IMR-90 (cell line): ENCODE measurements at regions not wholly inside any gene's neighbourhood (a gene's known extent, or its start where the extent isn't known, plus 50 kb on each side); places are given as distances from the start of the nearest gene placed in this dataset.

ENCODE experiments used
- ATAC-seq: fragments of 200-7000 bp; cut with Tn5 transposase; 2 replicates; pipeline ENCODE4 v1.9.1; 2020; ENCODE audit warnings: low read depth, mild to moderate bottlenecking, moderate library complexity
- BruUV-seq: library from RNA; stranded (reverse); fragments of 400-500 nt; replicated peaks from 2 replicates; lab custom pipeline; 2021; lab: Mats Ljungman, UMichigan
- CTCF ChIA-PET: fragments of 300-600 bp; formaldehyde crosslinking; extraction: SDS; loops from one replicate; lab custom pipeline; 2021; ENCODE audit warnings: antibody characterized with exemption; lab: Yijun Ruan, JAX
- POLR2A ChIA-PET: fragments of 300-600 bp; sonication (Branson Sonifier 250); formaldehyde crosslinking; loops from one replicate; lab custom pipeline; 2022; ENCODE audit warnings: antibody characterized with exemption; ENCODE audit not compliant: unreplicated experiment; lab: Charles Lee
- DNase-seq: peaks from one replicate; pipeline ENCODE4 v3.0.0; 2013
- H2AFZ ChIP-seq: replicated peaks from 2 replicates; pipeline ENCODE3; 2013; ENCODE audit warnings: low read length, mild to moderate bottlenecking; ENCODE audit not compliant: poor library complexity
- H2AK5ac ChIP-seq: 2 replicates; pipeline ENCODE4 v1.6.1; 2013; ENCODE audit warnings: low read depth, low read length, inconsistent platforms
- H2AK9ac ChIP-seq: replicated peaks from 2 replicates; pipeline ENCODE3; 2013; ENCODE audit warnings: mild to moderate bottlenecking, low read depth, low read length, moderate library complexity; ENCODE audit not compliant: poor library complexity
- H2BK120ac ChIP-seq: 2 replicates; pipeline ENCODE4 v1.6.1; 2013; ENCODE audit warnings: low read depth, low read length, inconsistent platforms
- H2BK15ac ChIP-seq: 3 replicates; pipeline ENCODE4 v1.6.1; 2013; ENCODE audit warnings: low read depth, low read length, inconsistent platforms
- H2BK20ac ChIP-seq: 2 replicates; pipeline ENCODE4 v1.6.1; 2013; ENCODE audit warnings: low read depth, mild to moderate bottlenecking, inconsistent platforms, low read length, moderate library complexity
- H2BK5ac ChIP-seq: 2 replicates; pipeline ENCODE4 v1.6.1; 2013; ENCODE audit warnings: mild to moderate bottlenecking, low read depth, low read length, inconsistent platforms; ENCODE audit not compliant: poor library complexity, severe bottlenecking
- H3K14ac ChIP-seq: replicated peaks from 2 replicates; pipeline ENCODE4 v1.6.1; 2013; ENCODE audit warnings: low read depth, low read length, inconsistent platforms
- H3K18ac ChIP-seq: 2 replicates; pipeline ENCODE4 v1.6.1; 2013; ENCODE audit warnings: low read depth, low read length, control low read depth
- H3K23ac ChIP-seq: 2 replicates; pipeline ENCODE4 v1.6.1; 2013; ENCODE audit warnings: low read depth, low read length, inconsistent platforms
- H3K27ac ChIP-seq: 2 replicates; pipeline ENCODE4 v1.5.1; 2013; ENCODE audit warnings: mild to moderate bottlenecking, control low read depth, low read length; ENCODE audit not compliant: insufficient read depth
- H3K27me3 ChIP-seq: 2 replicates; pipeline ENCODE4 v1.6.1; 2013; ENCODE audit warnings: low read length; ENCODE audit not compliant: control insufficient read depth, insufficient read depth
- H3K36me3 ChIP-seq: 2 replicates; pipeline ENCODE4 v1.6.1; 2013; ENCODE audit warnings: low read length, mixed read lengths; ENCODE audit not compliant: control insufficient read depth, insufficient read depth
- H3K4ac ChIP-seq: 2 replicates; pipeline ENCODE4 v1.6.1; 2013; ENCODE audit warnings: low read depth, low read length, inconsistent platforms
- H3K4me1 ChIP-seq: 2 replicates; pipeline ENCODE4 v1.6.1; 2013; ENCODE audit warnings: low read length, mixed read lengths; ENCODE audit not compliant: control insufficient read depth, insufficient read depth
- H3K4me2 ChIP-seq: 2 replicates; pipeline ENCODE4 v1.6.1; 2013; ENCODE audit warnings: low read depth, mild to moderate bottlenecking, control low read depth, low read length, moderate library complexity
- H3K4me3 ChIP-seq: 2 replicates; pipeline ENCODE4 v1.5.1; 2013; ENCODE audit warnings: low read depth, mild to moderate bottlenecking, control low read depth, low read length, moderate library complexity; ENCODE audit not compliant: insufficient read depth
- H3K56ac ChIP-seq: 2 replicates; pipeline ENCODE4 v1.6.1; 2013; ENCODE audit warnings: low read length, inconsistent platforms; ENCODE audit not compliant: insufficient read depth; ENCODE audit errors: extremely low read depth
- H3K79me1 ChIP-seq, 2 experiments: 2 replicates each; pipeline ENCODE4 v1.6.1; 2013; ENCODE audit warnings: low read length in 2 of 2, inconsistent platforms in 1 of 2, low read depth in 1 of 2
- H3K9ac ChIP-seq: 2 replicates; pipeline ENCODE4 v1.6.1; 2013; ENCODE audit warnings: low read depth, low read length, control low read depth
- H3K9me1 ChIP-seq: 2 replicates; pipeline ENCODE4 v1.6.1; 2013; ENCODE audit warnings: low read length, inconsistent platforms; ENCODE audit not compliant: insufficient read depth
- H3K9me3 ChIP-seq: 2 replicates; pipeline ENCODE4 v1.6.1; 2013; ENCODE audit warnings: low read length; ENCODE audit not compliant: control insufficient read depth, insufficient read depth
- H4K20me1 ChIP-seq: 2 replicates; pipeline ENCODE4 v1.6.1; 2013; ENCODE audit warnings: low read length, inconsistent platforms; ENCODE audit not compliant: insufficient read depth
- H4K5ac ChIP-seq: 2 replicates; pipeline ENCODE4 v1.6.1; 2013; ENCODE audit warnings: mild to moderate bottlenecking, low read depth, low read length, control low read depth
- H4K8ac ChIP-seq, 2 experiments: 2 replicates each; pipeline ENCODE4 v1.6.1; 2013; ENCODE audit warnings: low read depth in 2 of 2, low read length in 2 of 2, control low read depth in 1 of 2, inconsistent platforms in 1 of 2
- H4K91ac ChIP-seq: 2 replicates; pipeline ENCODE4 v1.6.1; 2013; ENCODE audit warnings: low read depth, low read length, inconsistent platforms; ENCODE audit not compliant: insufficient read depth
- BHLHE40 ChIP-seq: fragments of 150-350 bp; IDR thresholded peaks from 2 replicates; pipeline ENCODE4 v1.6.1; 2016; ENCODE audit warnings: mild to moderate bottlenecking, low read depth, low read length
- CEBPB ChIP-seq: IDR thresholded peaks from 2 replicates; pipeline ENCODE4 v1.6.1; 2012; ENCODE audit warnings: low read depth, low read length, improper control_type of control experiment
- CHD1 ChIP-seq: IDR thresholded peaks from 2 replicates; pipeline ENCODE4 v1.6.1; 2012; ENCODE audit warnings: low read depth, low read length, improper control_type of control experiment
- CTCF ChIP-seq: conservative IDR thresholded peaks from 2 replicates; pipeline ENCODE4 v1.5.1; 2012; ENCODE audit warnings: mild to moderate bottlenecking, low read depth, low read length, improper control_type of control experiment
- ELK1 ChIP-seq: fragments of 150-350 bp; IDR thresholded peaks from 2 replicates; pipeline ENCODE4 v1.6.1; 2016; ENCODE audit warnings: low read depth, mild to moderate bottlenecking, low read length, moderate library complexity, borderline replicate concordance
- FOS ChIP-seq: fragments of 150-350 bp; IDR thresholded peaks from 2 replicates; pipeline ENCODE4 v1.6.1; 2016; ENCODE audit warnings: low read depth, low read length
- MAFK ChIP-seq: IDR thresholded peaks from 2 replicates; pipeline ENCODE4 v1.6.1; 2012; ENCODE audit warnings: low read depth, low read length, improper control_type of control experiment
- MAZ ChIP-seq: IDR thresholded peaks from 2 replicates; pipeline ENCODE4 v1.6.1; 2012; ENCODE audit warnings: low read depth, mild to moderate bottlenecking, low read length, improper control_type of control experiment, moderate library complexity, borderline replicate concordance
- MXI1 ChIP-seq: IDR thresholded peaks from 2 replicates; pipeline ENCODE4 v1.6.1; 2012; ENCODE audit warnings: low read depth, mild to moderate bottlenecking, low read length, moderate library complexity, borderline replicate concordance
- NFE2L2 ChIP-seq: fragments of 150-350 bp; IDR thresholded peaks from 2 replicates; pipeline ENCODE4 v1.6.1; 2016; ENCODE audit warnings: low read depth, mild to moderate bottlenecking, low read length
- POLR2A ChIP-seq: IDR thresholded peaks from 2 replicates; pipeline ENCODE4 v1.6.1; 2012; ENCODE audit warnings: mild to moderate bottlenecking, low read depth, low read length
- RAD21 ChIP-seq: IDR thresholded peaks from 2 replicates; pipeline ENCODE4 v1.6.1; 2012; ENCODE audit warnings: low read length, improper control_type of control experiment
- RCOR1 ChIP-seq: IDR thresholded peaks from 2 replicates; pipeline ENCODE4 v1.6.1; 2012; ENCODE audit warnings: mild to moderate bottlenecking, low read length, improper control_type of control experiment; ENCODE audit not compliant: insufficient replicate concordance
- RFX5 ChIP-seq: IDR thresholded peaks from 2 replicates; pipeline ENCODE4 v1.8.0; 2012; ENCODE audit warnings: low read depth, mild to moderate bottlenecking, low read length, moderate library complexity
- SMC3 ChIP-seq: fragments of 150-350 bp; IDR thresholded peaks from 2 replicates; pipeline ENCODE4 v1.6.1; 2016; ENCODE audit warnings: low read depth, mild to moderate bottlenecking, antibody characterized with exemption, low read length, moderate library complexity
- USF2 ChIP-seq: fragments of 150-350 bp; IDR thresholded peaks from 2 replicates; pipeline ENCODE4 v1.6.1; 2017; ENCODE audit warnings: mild to moderate bottlenecking, antibody characterized with exemption, low read length, low read depth
- WGBS, 2 experiments: methylation state at CpG; one replicate each; pipeline versions ENCODE4 v1.1.5 to v1.1.7; 2013; ENCODE audit warnings: missing lambda C conversion rate in 2 of 2; ENCODE audit not compliant: insufficient read length in 1 of 2; ENCODE audit errors: extremely low coverage in 2 of 2; 5-methylcytosine and 5-hydroxymethylcytosine counted together
- dilution Hi-C: fragments of 300-500 bp; cut with HindIII; formaldehyde crosslinking; loops from one replicate; pipeline ENCODE4 v1.14.3; 2018; ENCODE audit warnings: low sequenced_read_pairs; ENCODE audit not compliant: unreplicated experiment
- in situ Hi-C: fragments of 300-500 bp; cut with MboI; formaldehyde crosslinking; loops from 3 replicates; pipeline ENCODE4 v1.14.3; 2019; ENCODE audit warnings: low sequenced_read_pairs, inconsistent platforms, mixed read lengths
- intact Hi-C: fragments of 100-400 bp; cut with micrococcal nuclease; formaldehyde crosslinking; loops from 2 replicates; pipeline ENCODE4 v1.10.0; 2022

DNA sequence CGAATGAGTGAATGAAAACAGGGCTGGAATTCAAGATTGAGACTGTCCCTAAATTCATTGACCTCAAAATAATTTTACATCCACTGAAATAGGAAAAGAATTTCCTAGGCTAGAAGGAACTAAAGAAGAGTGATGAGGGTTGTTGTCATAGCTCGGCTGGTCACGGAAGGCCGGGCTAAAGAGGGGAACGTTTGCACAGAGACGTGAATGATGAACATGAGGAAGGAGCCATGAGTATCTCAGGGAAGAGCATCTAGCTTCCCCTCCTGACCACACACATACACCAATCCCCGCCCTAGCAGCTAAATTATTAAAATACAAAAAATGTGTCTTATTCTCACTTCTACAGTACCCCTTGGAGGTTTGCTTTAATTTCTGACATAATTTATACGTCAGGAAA, 124.4 kb upstream of the ABCA1 start:
- H3K9ac ChIP-seq, result no peak overlapping the region
- H3K4me1 ChIP-seq, result peaks cover 15% of the 10 kb centered on the region
- dilution Hi-C loops (no loop called here), intact Hi-C loops (loop anchor here (10.0 kb wide), 1 partner anchor 192 kb away; the partner anchor contains the start of gene SLC44A1), in situ Hi-C loops (no loop called here)
- no peak overlapping the region for H3K56ac ChIP-seq
- no peak overlapping the region for H3K4me2 ChIP-seq
- ATAC-seq (no peak), DNase-seq (no peak)
- H3K27ac ChIP-seq, result no peak overlapping the region
- H3K14ac ChIP-seq, result no peak overlapping the region
- H3K9me1 ChIP-seq, result peaks cover 7% of the 10 kb centered on the region
- no peaks in the 10 kb centered on the region for H3K36me3 ChIP-seq
- peak overlapping the region; percentile 75 for H2BK5ac ChIP-seq
- no peak overlapping the region for H4K5ac ChIP-seq
- BruUV-seq, result no TSS peak
- no peaks in the 10 kb centered on the region for H4K20me1 ChIP-seq
- H2BK15ac ChIP-seq, result peak overlapping the region; percentile 89; the same call in 2 of the 3 replicates
- peak overlapping the region; percentile 91 for H2AK5ac ChIP-seq
- H3K79me1 ChIP-seq, result no peaks in the 10 kb centered on the region; a peak in 1 of 4 replicates
- CTCF ChIA-PET, result no interaction called here
- peak overlapping the region; percentile 67; the same call in 1 of the 2 replicates for H2BK120ac ChIP-seq
- no peak overlapping the region for H4K8ac ChIP-seq
- no peak overlapping the region; the same call in 1 of the 2 replicates for H4K91ac ChIP-seq
- H2BK20ac ChIP-seq, result peak overlapping the region; percentile 67; the same call in 1 of the 2 replicates
- no CpG with 5 or more reads among the region's 8 CpGs for WGBS, 2 experiments
- H3K9me3 ChIP-seq, result no peaks in the 10 kb centered on the region
- peak overlapping the region; percentile 55; the same call in 1 of the 2 replicates for H3K18ac ChIP-seq
- no peaks in the 10 kb centered on the region for H3K27me3 ChIP-seq
- peak overlapping the region; percentile 24; the same call in 1 of the 2 replicates for H3K4ac ChIP-seq
- no peak overlapping the region for H3K23ac ChIP-seq
- H2AK9ac ChIP-seq, result no peak overlapping the region
- H2AFZ ChIP-seq, result no peak overlapping the region
- H3K4me3 ChIP-seq, result no peak overlapping the region
- POLR2A ChIA-PET, result no interaction called here
- no peak for TF ChIP-seq FOS
- TF ChIP-seq USF2, result no peak
- TF ChIP-seq ELK1, result no peak
- TF ChIP-seq RFX5, result no peak
- no peak for TF ChIP-seq MAFK
- TF ChIP-seq RAD21, result no peak
- TF ChIP-seq NFE2L2, result no peak
- no peak for TF ChIP-seq SMC3
- TF ChIP-seq POLR2A, result no peak
- TF ChIP-seq RCOR1, result no peak
- no peak for TF ChIP-seq MXI1
- TF ChIP-seq BHLHE40, result no peak
- TF ChIP-seq CHD1, result no peak
- no peak for TF ChIP-seq CEBPB
- TF ChIP-seq CTCF, result no peak
- TF ChIP-seq MAZ, result no peak
